ENCODE measurements at regions not wholly inside any gene's neighbourhood (a gene's known extent, or its start where the extent isn't known, plus 50 kb on each side); places are given as distances from the start of the nearest gene placed in this dataset.

GRCh38 chr17:52287611-52288010, 129.1 kb upstream of the CA10 start:
- TF ChIP-seq CTCF (IDR thresholded peaks at IDR 0.05) (no peak), POLR2A (IDR thresholded peaks at IDR 0.05) (no peak)

Measured in thyroid gland (tissue), 4 donors.